Endothelial cell of umbilical vein (primary cell): ENCODE measurements at regions not wholly inside any gene's neighbourhood (a gene's known extent, or its start where the extent isn't known, plus 50 kb on each side); places are given as distances from the start of the nearest gene placed in this dataset.

Source experiments
- BruUV-seq: library from RNA; stranded (reverse); fragments of 400-500 nt; replicated peaks from 2 replicates; lab custom pipeline; 2021; lab: Mats Ljungman, UMichigan
- CTCF ChIA-PET: fragments of 300-600, 350-600 bp; sonication (Branson Sonifier 250); formaldehyde crosslinking; loops from one replicate; lab custom pipeline; 2021; ENCODE audit warnings: antibody characterized with exemption, inconsistent platforms; lab: Charles Lee
- POLR2A ChIA-PET: fragments of 300-600, 350-600 bp; sonication (Branson Sonifier 250); formaldehyde crosslinking; loops from one replicate; lab custom pipeline; 2021; ENCODE audit warnings: antibody characterized with exemption, inconsistent platforms; lab: Charles Lee
- DNase-seq: peaks from one replicate; pipeline ENCODE4 v3.0.0-alpha.2; 2011; ENCODE audit warnings: low read depth, low spot score
- FAIRE-seq: peaks from 2 replicates; lab custom pipeline; 2011; peaks lifted over from hg19 to GRCh38; lab: Jason Lieb, UNC
- H2AFZ ChIP-seq: 2 replicates; pipeline ENCODE4 v1.6.0; 2012; ENCODE audit warnings: low read depth, low read length, control low read depth, inconsistent platforms
- H3K27ac ChIP-seq: 2 replicates; pipeline ENCODE4 v1.5.1; 2011; ENCODE audit warnings: low read depth, mild to moderate bottlenecking, control low read depth, low read length, moderate library complexity; ENCODE audit not compliant: insufficient read depth
- H3K27me3 ChIP-seq, 2 experiments: 2 replicates each; pipeline versions ENCODE4 v1.6.0 to v1.6.1; 2011; ENCODE audit warnings: low read length in 2 of 2, mixed read lengths in 1 of 2; ENCODE audit not compliant: control insufficient read depth in 2 of 2, insufficient read depth in 2 of 2
- H3K36me3 ChIP-seq, 2 experiments: 2 replicates in 1 of 2; 3 replicates in 1 of 2; pipeline ENCODE4 v1.5.1; 2011; ENCODE audit warnings: low read length in 2 of 2, mild to moderate bottlenecking in 1 of 2, moderate library complexity in 1 of 2; ENCODE audit not compliant: control insufficient read depth in 2 of 2, insufficient read depth in 2 of 2; ENCODE audit errors: extremely low read depth in 1 of 2
- H3K4me1 ChIP-seq: 3 replicates; pipeline ENCODE4 v1.5.1; 2011; ENCODE audit warnings: mild to moderate bottlenecking, low read length; ENCODE audit not compliant: control insufficient read depth, insufficient read depth; ENCODE audit errors: extremely low read depth
- H3K4me2 ChIP-seq: 2 replicates; pipeline ENCODE4 v1.6.1; 2011; ENCODE audit warnings: low read length, control low read depth, mixed read lengths; ENCODE audit not compliant: insufficient read depth
- H3K4me3 ChIP-seq, 3 experiments: fragments of 200-600 bp in 1 of 3; sonication (generic), shearing (Covaris generic) in 1 of 3; replicated peaks in 1 of 3; 2 replicates each; pipeline ENCODE4 v1.5.1; 2011 to 2016; ENCODE audit warnings: control low read depth in 3 of 3, low read length in 3 of 3, mild to moderate bottlenecking in 2 of 3, inconsistent platforms in 1 of 3, low read depth in 1 of 3, moderate library complexity in 1 of 3; ENCODE audit not compliant: insufficient read depth in 1 of 3
- H3K79me2 ChIP-seq: 2 replicates; pipeline ENCODE4 v1.6.0; 2012; ENCODE audit warnings: low read length, inconsistent platforms; ENCODE audit not compliant: control insufficient read depth, insufficient read depth
- H3K9ac ChIP-seq: replicated peaks from 2 replicates; pipeline ENCODE3; 2011; ENCODE audit warnings: low read length, control low read depth; ENCODE audit not compliant: insufficient read depth; ENCODE audit errors: extremely low read depth
- H3K9me1 ChIP-seq: replicated peaks from 3 replicates; pipeline ENCODE4 v1.6.0; 2011; ENCODE audit warnings: mild to moderate bottlenecking, low read length; ENCODE audit not compliant: control insufficient read depth, insufficient read depth; ENCODE audit errors: extremely low read depth
- H3K9me3 ChIP-seq: replicated peaks from 2 replicates; pipeline ENCODE4 v1.5.1; 2012; ENCODE audit warnings: low read length, inconsistent platforms; ENCODE audit not compliant: control insufficient read depth, insufficient read depth
- H4K20me1 ChIP-seq: replicated peaks from 2 replicates; pipeline ENCODE3; 2011; ENCODE audit warnings: mild to moderate bottlenecking, low read length; ENCODE audit not compliant: control insufficient read depth, insufficient read depth; ENCODE audit errors: extremely low read depth
- MAX ChIP-seq: IDR thresholded peaks from 2 replicates; pipeline ENCODE4 v1.6.1; 2011; ENCODE audit not compliant: insufficient read depth, insufficient read length
- MYC ChIP-seq: IDR thresholded peaks from one replicate; pipeline ENCODE4 v1.6.1; 2011; ENCODE audit warnings: mild to moderate bottlenecking, low read depth, low read length
- POLR2A ChIP-seq: IDR thresholded peaks from 2 replicates; pipeline ENCODE4 v1.6.1; 2012; ENCODE audit warnings: low read depth, mild to moderate bottlenecking, control low read depth, low read length
- dilution Hi-C: fragments of 300-500 bp; cut with MboI; formaldehyde crosslinking; loops from one replicate; pipeline ENCODE4 v1.15.0; 2019; ENCODE audit warnings: low sequenced_read_pairs; ENCODE audit not compliant: extremely low pct_ligation_motif_present
- intact Hi-C: fragments of 100-400 bp; cut with micrococcal nuclease; formaldehyde crosslinking; loops from one replicate; pipeline ENCODE4 v1.10.0; 2022

GRCh38 chr1:225720937-225721336, 56.7 kb upstream of the SRP9 start:
- H2AFZ ChIP-seq, result no peak overlapping the region
- POLR2A ChIA-PET, result no interaction called here
- CTCF ChIA-PET, result interaction anchor here (1.0 to 1.4 kb wide), 3 partner anchors 17 to 72 kb away, joined by 3 read pairs; no protein-coding TSS in a partner anchor

GRCh38 chr1:225724251-225724650, 53.4 kb upstream of the SRP9 start:
- ChIA-PET CTCF (interaction anchor here (0.8 to 1.6 kb wide), 5 partner anchors 10 to 63 kb away, joined by 3 to 4 read pairs (median 3); no protein-coding TSS in a partner anchor), POLR2A (interaction anchor here (0.5 kb wide), 1 partner anchor 38 kb away, joined by 3 read pairs; no protein-coding TSS in a partner anchor)
- DNase-seq (no peak), FAIRE-seq (no peak)
- no peaks in the 10 kb centered on the region for H3K9me3 ChIP-seq
- BruUV-seq, result no TSS peak
- no peaks in the 10 kb centered on the region for H3K36me3 ChIP-seq
- H3K27ac ChIP-seq, result no peak overlapping the region
- intact Hi-C loops (no loop called here), dilution Hi-C loops (no loop called here)
- TF ChIP-seq MAX (no peak), MYC (no peak)
- H3K79me2 ChIP-seq, result no peaks in the 10 kb centered on the region
- no peaks in the 10 kb centered on the region for H3K4me1 ChIP-seq
- no peaks in the 10 kb centered on the region for H4K20me1 ChIP-seq
- H2AFZ ChIP-seq, result no peak overlapping the region
- no peak overlapping the region for H3K4me2 ChIP-seq
- H3K9me1 ChIP-seq, result no peaks in the 10 kb centered on the region
- no peak overlapping the region for H3K9ac ChIP-seq
- no peak overlapping the region for H3K4me3 ChIP-seq
- H3K27me3 ChIP-seq, result no peaks in the 10 kb centered on the region

More at GRCh38 chr1:225720937-225721336, 56.7 kb upstream of the SRP9 start:
- H3K9ac ChIP-seq, result no peak overlapping the region
- H3K27me3 ChIP-seq, result no peaks in the 10 kb centered on the region
- TF ChIP-seq POLR2A (no peak), MAX (no peak)
- H3K9me3 ChIP-seq, result no peaks in the 10 kb centered on the region
- no peak overlapping the region for H3K4me2 ChIP-seq
- no peak overlapping the region for H3K4me3 ChIP-seq
- no peak for DNase-seq
- no peaks in the 10 kb centered on the region for H3K4me1 ChIP-seq
- FAIRE-seq, result no peak
- H3K36me3 ChIP-seq, result no peaks in the 10 kb centered on the region
- dilution Hi-C loops (no loop called here), intact Hi-C loops (no loop called here)
- no peaks in the 10 kb centered on the region for H4K20me1 ChIP-seq
- H3K79me2 ChIP-seq, result no peaks in the 10 kb centered on the region
- no peaks in the 10 kb centered on the region for H3K9me1 ChIP-seq
- BruUV-seq, result no TSS peak
- H3K27ac ChIP-seq, result no peak overlapping the region
